HS-27A (cell line): ENCODE measurements at regions not wholly inside any gene's neighbourhood (a gene's known extent, or its start where the extent isn't known, plus 50 kb on each side); places are given as distances from the start of the nearest gene placed in this dataset.
"Not testable (repeated sequence)": the region's sequence is repeated elsewhere in the genome, so short reads cannot be mapped to it uniquely, and the experiment has no call there.

Experiments used
- DNase-seq: peaks from one replicate; pipeline ENCODE4 v3.0.0-alpha.2; 2012; ENCODE audit warnings: low read depth, missing footprints

DNA sequence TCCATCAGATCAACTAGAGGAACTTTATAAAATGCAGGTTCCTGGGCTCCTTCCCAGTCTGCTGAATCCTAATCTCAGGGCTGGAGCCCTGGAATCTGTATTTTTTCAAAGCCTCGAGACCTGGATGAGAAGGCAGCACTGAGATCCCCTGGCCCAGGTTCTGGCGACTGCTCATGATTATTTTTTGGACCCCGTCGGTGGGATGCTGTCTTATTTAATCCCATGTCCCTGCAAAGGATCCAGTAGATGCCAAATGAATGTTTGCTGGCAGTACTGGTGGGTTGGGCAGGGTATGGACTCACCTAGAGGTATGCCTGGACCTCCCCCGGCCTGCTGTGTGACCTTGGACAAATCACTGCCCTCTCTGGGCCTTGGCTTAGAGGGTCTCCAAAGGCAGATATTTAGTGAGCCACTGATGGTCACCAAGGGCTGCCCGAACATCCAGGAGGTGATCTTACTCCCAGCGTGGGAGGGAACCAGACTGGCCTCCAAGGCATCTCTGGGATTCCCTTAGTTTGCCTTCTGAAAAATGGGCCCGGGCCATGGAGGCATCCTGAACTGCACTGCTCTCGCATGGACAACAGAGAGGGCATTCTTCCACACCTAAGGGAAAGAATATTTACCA, 91.6 kb upstream of the RUNX3 start:
- DNase-seq = no peak

DNA sequence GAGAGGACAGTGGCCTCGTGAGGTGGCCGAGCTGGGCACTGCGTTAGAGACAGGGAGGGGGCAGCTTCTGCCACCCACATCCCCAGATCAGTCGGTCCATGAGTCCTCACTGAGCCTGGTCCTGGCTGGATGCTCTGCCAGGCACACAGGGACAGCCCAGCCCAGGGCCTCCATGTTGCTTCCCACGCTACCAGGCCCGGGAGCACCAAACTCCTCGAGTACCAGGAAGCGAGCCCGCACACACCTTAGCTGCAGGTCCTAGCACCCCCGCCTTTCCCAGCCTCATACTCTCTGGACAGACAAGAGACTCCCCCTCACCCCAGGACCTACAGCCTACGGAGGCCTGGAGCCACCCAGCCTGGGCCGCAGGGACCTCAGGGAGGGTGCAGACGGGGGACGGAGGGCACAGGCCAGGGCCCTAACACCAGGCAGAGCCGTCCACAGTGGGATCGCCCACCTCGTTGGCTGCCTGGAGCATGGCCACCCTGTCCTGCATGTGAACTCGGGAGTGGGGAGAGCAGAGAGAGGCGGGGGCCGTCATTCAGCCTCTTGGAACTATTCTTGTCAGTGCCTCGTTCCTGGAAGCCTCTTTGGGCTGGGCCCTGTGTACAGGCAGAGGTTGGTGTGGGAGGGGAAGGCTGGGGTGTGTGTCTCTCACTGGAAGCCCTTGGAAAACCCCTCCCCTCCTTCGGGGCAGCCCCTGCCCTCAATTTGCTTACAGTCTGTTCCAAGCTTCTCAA, 90.9 kb upstream of the RUNX3 start:
- no peak for DNase-seq

GRCh38 chr1:25020173-25020845, 90.2 kb upstream of the RUNX3 start:
- no peak for DNase-seq

DNA sequence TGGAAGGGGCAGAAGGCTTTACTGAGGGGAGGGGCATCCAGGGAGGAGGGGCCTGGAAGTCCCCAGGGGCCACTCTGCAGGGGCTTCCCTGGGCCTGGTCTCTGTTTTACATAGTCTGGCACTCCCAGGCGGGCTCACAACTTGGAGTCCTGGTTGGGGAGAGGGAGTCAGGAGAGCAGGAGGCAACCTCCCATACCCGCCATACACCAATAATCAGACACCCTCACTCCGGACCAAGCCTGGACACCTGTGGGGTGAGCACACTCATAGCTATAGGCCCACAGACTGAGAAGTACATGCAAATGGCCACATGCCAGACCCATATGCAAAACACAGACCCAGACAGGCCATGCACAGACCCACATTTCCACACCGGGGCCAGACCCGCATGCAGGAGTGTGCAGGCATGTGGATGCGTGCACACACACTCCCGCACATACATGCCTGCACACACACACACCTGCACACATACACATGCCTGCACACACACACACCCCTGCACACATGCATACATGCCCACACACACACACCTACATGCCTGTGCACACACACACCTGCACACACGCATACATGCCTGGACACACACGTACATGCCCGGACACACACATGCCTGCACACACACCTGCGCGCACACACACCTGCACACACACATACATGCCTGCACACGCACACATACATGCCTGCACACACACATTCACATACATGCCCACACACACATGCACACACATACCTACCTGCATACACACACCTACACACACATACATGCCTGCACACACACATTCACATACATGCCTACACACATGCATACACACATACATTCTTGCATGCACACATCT, 89.5 kb upstream of the RUNX3 start:
- DNase-seq = no peak

- no peak for DNase-seq
Observed at GRCh38 chr1:25018943-25019336, 88.9 kb upstream of the RUNX3 start.

- no peak for DNase-seq
Observed at GRCh38 chr1:25018110-25018735, 88.1 kb upstream of the RUNX3 start.

- no peak for DNase-seq
Observed at GRCh38 chr1:25017436-25018109, 87.5 kb upstream of the RUNX3 start.

DNA sequence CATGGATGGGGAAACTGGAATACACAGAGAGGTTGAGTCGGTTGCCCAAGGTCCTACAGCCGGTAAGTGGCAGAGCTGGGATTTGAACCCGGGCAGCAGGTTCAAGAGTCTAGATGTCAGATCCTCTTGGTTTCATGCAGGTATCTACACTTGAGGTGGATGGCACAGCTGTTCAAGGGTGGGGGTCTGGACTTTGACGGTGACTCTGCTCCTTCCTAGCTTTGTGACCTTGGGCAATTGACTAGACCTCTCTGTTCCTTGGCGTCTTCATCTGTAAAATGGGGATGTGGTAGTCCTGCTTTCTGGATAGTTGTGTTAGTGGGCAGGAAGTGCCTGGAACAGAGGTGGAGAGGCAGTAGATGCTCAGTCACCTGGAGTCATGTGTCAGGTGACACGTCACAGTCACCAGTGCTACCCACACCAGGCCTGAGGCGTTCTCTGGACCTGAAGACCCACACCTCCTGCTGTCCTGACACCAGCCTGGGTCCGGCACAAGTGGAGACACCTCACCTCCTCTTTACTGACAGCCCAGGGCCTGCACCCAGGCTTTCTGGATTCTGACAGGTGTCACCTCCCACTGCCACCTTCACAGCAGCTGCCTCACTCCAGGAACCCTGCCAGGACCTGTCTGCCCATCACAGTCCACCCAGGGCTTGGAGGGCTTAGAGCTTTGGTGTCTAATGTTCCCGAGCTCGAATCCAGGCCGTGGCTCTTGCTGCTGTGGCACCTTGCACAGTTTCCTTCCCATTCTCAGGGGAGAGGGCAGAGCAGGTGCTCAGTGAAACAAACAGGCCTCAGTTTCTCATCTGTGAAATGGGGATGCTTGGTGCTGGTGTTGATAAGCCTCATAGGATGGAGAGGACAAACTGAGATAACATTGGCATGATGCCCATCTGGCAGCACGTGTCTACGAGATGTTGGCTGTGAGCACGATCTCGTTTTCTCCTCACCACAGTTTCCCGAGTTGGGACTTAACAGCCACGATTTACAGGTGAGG, 83.2 kb upstream of the RUNX3 start:
- no peak for DNase-seq

DNA sequence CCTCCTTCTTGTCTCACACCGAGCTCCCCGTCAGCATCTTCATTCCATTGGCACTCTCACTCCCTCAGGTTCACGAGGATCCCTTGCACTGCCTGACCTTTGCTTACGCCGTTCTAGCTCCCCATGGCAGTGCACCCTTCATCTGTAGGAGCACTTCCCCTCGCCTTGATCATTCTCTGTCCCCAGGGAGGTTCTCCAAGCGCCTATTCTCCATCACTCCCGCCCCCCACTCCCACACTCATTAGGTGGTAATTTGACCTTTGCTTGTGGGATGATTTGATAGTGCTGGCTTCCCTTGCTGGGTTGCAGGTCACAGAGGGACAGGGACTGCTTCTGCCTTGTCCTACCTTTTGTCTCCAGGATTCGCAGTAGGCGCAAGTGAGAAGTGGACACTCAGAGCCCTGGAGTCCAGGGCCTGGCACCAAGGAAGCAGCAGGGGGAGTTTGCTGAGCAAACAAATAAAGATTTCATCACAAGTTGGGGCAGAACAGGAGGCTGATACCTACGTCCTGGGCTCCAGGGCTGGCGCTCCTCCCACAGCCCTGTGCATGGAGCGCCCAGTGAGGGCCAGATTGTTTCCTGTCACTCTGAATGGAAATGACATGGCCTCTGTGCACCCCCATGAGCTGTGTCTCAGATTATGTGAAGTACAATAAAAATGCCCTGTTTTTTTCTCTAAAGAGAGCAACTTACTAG, 82.0 kb upstream of the RUNX3 start:
- no peak for DNase-seq

GRCh38 chr1:25011275-25011674, 81.2 kb upstream of the RUNX3 start:
- DNase-seq = no peak

GRCh38 chr1:25009671-25010262, 79.7 kb upstream of the RUNX3 start:
- DNase-seq = no peak

- no peak for DNase-seq
Observed at GRCh38 chr1:25008192-25008485, 78.1 kb upstream of the RUNX3 start.

GRCh38 chr1:25007390-25008191, 77.5 kb upstream of the RUNX3 start:
- not testable (repeated sequence) for DNase-seq

DNA sequence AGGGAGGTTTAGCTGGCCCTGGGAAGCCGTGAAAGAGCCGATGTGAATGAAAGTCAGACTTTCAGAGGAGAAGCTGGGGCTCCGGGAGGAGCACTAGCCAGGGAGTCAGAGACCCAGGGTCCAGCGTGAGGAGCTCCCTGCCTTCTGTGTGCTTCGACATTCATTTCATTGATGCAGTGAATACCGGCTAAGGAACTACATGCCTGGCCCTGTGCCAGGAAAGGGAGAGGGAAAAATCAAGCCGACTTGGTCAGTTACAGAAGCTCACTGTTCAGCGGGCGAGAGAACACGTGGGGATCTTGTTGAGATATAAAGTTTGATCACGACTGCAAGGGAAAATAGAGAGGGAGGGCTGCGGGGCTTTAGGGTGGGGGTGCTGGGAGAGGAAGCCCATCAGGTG, 76.7 kb upstream of the RUNX3 start:
- DNase-seq = no peak

GRCh38 chr1:25004355-25004754, 74.3 kb upstream of the RUNX3 start:
- no peak for DNase-seq

- DNase-seq = no peak
Observed at GRCh38 chr1:25003457-25004190, 73.5 kb upstream of the RUNX3 start.

- DNase-seq = no peak
Observed at GRCh38 chr1:25003000-25003399, 72.9 kb upstream of the RUNX3 start.
